Myocyte (in vitro differentiated cells): ENCODE measurements at regions not wholly inside any gene's neighbourhood (a gene's known extent, or its start where the extent isn't known, plus 50 kb on each side); places are given as distances from the start of the nearest gene placed in this dataset.
A peak's percentile ranks its signal among the peaks of the same experiment; 100 is the strongest.

Source experiments
- DNase-seq: peaks from one replicate; pipeline ENCODE4 v3.0.0-alpha.2; 2012; ENCODE audit warnings: low read depth

DNA sequence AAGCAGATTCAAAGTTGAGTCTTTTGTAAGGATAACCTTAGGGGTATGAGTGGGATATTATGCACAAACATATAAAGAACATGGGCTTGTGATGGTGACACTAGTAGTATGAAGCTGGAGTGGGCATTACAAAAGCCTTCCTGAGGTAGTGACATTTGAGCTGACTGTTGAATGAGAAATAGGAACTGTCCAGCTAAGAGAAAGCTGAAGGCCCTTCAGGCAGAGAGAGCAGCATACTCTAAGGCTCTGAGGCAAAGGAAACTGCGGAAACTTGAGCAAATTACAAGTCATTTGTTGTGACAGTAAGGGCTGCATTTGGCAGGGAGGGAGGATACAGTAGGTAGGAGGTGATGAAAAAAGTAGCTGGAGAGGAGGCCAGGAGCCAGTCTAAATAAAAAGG, 190.7 kb upstream of the CD96 start:
- DNase-seq: peak; percentile 61

DNA sequence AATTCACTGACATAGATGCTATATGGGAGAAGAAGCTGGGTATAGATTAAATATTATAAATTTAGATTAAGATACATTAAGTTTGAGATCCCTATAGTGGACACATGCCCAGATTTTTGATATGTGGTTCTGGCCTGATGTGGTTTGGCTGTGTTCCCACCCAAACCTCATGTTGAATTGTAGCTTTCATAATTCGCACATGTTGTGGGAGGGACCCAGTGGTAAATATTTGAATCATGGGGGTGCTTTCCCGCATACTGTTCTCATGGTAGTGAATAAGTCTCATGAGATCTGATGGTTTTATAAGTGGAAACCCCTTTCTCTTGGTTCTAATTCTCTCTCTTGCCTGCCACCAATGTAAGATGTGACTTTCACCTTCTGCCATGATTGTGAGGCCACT, 189.4 kb upstream of the CD96 start:
- peak; percentile 39 for DNase-seq

DNA sequence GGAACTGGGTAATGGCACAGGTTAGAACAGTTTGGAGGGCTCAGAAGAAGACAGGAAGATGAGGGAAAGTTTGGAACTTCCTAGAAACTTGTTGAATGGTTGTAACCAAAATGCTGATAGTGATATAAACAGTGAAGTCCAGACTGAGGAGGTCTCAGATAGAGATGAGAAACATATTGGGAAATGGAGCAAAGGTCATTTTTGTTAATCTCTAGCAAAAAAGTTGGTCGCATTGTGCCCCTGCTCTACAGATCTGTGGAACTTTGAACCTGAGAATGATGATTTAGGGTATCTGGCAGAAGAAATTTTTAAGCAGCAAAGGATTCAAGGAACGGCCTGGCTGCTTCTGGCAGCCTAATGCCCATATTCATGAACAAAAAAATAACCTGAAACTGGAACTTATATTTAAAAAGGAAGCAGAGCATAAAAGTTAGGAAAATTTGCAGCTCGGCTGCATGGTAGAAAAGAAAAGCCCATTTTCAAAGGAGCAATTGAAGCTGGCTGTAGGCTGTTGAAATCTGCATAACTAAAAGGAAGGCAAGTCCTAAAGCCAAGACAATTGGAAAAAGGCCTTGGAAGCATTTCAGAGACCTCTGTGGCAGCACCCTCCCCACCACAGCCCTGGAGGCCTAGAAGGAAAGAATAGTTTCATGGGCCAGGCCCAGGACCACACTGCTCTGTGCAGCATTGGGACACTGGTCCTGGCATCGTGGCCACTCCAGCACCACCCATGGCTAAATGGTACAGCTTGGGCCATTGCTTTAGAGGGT, 182.6 kb upstream of the CD96 start:
- no peak for DNase-seq

DNA sequence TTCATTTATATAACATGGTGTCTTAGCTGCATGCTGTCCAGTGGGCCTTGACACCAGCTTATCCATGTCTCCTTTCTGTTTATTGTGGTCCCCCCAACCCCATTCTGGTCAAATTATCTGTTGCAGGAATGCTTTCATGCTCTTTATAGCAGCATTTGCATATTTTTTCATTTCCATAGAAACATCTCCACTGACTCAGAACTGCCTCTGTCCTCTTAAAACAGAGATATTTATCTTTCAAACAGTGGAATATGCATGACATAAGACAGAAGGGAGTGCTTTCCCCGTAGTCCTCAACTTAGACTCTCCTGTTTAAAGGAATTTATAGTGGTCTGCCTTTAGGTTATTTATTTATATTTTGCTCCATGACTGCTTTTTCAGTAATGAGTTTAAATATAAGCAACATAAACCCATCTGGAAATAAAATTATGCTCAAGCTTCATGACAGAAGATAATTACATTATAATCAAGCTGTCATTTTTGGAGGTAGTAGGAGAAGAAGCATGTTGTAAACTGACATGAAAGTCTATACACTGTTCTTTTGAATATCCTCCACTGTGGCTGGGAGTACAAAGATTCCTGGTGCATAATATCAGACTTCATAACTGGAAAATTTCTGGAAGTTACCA, 179.5 kb upstream of the CD96 start:
- no peak for DNase-seq

DNA sequence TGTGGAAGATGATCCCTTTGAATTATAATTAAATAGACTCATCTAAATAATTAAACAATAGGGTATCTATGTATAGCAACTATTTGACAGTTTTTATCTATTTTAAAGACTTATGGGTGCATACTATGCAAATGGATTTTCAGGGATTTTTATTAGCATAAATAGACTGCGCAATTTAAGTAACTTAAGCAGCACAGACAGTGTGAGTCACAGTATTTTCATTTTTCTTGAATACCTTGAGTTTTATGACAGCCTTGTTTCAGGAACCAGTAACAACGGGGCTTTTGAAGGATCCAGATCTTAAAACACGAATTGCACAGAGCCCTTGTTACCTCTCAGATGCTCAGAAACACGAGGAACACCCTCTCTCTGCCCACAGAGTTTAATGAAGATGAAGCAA, 175.5 kb upstream of the CD96 start:
- DNase-seq: no peak

GRCh38 chr3:111368056-111368455, 173.9 kb upstream of the CD96 start:
- DNase-seq: no peak

DNA sequence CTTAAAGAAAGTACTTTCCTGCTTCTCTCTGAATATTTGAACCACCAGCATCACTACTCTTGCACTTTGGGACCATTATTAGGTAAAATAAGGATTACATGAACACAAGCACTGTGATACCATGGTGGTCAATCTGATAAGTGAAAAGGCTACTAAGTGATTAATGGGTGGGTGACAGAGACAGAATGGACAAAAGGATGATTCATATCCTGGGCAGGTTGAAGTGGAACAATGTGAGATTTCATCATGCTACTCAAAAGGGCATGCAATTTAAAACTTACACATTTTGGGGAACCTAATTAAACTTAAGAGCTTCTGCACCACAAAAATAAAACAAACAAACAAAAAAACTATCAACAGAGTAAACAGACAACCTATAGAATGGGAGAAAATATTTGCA, 172.0 kb upstream of the CD96 start:
- DNase-seq: no peak

DNA sequence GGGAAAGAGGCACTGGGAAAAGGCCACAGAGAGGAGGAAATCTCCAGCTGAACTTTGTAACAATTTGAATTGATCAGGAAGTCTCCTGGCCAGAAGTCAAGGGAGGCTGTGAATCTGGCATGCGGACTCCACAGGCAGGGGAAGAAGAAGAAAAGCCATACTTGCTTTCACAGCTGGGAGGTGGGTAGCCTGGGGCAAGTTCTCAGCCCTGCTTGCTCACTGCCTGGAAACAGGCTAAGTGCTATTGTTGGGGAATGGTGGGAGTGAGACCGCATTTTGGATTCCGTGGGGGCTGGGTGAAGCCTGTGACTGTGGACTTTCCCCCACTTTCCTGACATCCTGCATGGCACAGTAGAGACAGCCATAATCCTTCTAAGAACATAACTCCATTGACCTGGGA, 168.8 kb upstream of the CD96 start:
- DNase-seq: no peak

GRCh38 chr3:111373861-111374260, 168.1 kb upstream of the CD96 start:
- DNase-seq: peak; percentile 86

GRCh38 chr3:111385971-111386495, 156.0 kb upstream of the CD96 start:
- no peak for DNase-seq

GRCh38 chr3:111392894-111393398, 149.1 kb upstream of the CD96 start:
- no peak for DNase-seq

DNA sequence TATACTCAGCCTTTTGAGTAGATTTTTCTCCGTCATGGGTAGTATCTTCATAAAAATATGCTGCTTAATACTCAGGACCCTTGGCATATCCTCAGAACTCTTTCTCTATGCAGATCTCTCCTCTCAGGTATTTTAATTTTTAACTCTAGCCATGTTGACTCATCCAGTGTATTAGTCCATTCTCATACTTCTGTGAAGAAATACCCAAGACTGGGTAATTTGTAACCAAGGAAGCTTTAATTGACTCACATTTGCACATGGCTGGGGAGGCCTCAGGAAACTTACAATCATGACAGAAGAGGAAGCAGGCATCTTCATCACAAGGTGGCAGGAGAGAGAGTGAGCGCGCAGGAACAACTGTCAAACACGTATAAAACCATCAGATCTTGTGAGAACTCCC, 129.3 kb upstream of the CD96 start:
- no peak for DNase-seq

GRCh38 chr3:111414531-111414930, 127.5 kb upstream of the CD96 start:
- no peak for DNase-seq

GRCh38 chr3:111415018-111415417, 127.0 kb upstream of the CD96 start:
- DNase-seq: no peak

GRCh38 chr3:111418391-111418790, 123.6 kb upstream of the CD96 start:
- no peak for DNase-seq

GRCh38 chr3:111428301-111428700, 113.7 kb upstream of the CD96 start:
- DNase-seq: no peak

DNA sequence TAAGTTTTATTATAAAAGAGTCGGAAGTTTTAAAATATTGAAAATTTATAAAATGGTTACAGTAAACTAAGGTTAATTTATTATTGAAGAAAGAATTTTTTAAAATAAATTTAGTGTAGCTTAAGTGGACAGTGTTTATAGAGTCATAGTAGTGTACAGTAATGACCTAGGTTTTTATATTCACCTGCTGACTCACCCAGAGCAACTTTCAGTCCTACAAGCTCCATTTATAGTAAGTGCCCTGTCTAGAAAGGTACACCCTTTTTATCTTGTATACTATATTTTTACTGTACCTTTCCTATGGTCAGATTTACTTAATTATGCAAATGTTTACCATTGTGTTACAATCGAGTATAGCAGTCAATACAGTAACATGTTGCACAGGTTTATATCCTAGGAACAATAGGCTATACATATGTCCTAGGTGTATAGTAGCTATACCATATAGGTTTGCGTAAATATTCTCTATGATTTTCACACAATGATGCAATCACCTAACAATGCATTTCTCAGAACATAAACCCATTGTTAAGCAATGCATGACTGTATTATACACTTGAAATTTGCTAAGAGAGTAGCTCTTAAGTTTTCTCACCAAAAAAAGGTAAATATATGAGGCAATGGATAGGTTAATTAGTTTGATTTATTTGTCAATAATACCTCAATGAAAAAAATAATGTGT, 106.9 kb upstream of the CD96 start:
- no peak for DNase-seq

DNA sequence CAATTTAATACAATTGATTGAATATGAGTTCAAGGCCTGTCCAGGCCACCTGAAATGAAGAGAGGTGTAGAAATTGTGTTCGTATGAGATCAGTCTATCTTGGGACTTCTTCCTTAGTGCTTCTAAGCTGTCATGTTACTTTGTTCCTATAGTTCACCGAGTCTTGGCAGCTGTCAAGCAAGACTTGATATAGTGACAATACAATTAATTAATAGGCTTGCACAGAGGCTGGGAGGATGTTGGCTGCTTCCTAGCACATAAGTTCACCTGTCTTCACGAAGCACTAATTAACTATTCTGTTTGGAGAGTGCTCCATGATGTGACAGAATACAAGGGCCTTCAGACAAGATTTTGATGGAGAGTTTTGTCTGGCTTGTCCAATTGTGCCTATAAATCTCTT, 103.7 kb upstream of the CD96 start:
- no peak for DNase-seq

DNA sequence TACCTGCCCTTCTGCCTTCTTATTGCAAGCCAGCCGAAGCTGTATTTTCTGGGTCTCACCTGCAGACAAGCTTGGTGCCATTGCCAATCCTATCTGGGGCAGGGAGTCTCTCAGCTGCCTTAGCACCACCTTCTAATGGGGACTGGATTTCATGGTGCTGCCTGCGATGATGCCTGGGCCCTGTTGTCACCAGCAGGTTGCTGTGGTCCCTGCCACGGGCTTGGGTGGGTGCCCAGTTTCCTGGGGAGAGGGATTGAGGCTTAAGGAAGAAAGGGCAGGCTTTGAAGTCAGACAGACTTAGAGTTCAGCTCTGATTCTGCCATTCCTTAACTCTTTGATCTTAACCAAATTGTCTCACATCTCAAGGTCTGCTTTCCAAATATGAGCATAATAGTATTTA, 87.4 kb upstream of the CD96 start:
- DNase-seq: no peak

- DNase-seq: peak; percentile 16
Observed at GRCh38 chr3:111465081-111465670, 76.8 kb upstream of the CD96 start.

DNA sequence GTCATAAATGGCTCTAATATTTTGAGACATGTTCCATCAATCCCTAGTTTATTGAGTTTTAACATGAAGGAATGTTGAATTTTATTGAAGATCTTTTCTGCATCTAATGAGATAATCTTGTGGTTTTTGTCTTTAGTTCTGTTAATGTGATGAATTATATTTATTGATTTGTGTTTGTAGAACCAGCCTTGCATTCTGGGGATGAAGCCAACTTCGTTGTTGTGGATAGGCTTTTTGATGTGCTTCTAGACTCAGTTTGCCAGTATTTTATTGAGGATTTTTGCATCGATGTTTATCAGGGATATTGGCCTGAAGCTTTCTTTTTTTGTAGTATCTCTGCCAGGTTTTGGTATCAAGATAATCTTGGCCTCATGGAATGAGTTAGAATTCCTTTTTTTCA, 72.0 kb upstream of the CD96 start:
- DNase-seq: no peak

GRCh38 chr3:111471831-111472230, 70.2 kb upstream of the CD96 start:
- DNase-seq: peak; percentile 6
